Mesodermal cell (in vitro differentiated cells): ENCODE measurements at regions not wholly inside any gene's neighbourhood (a gene's known extent, or its start where the extent isn't known, plus 50 kb on each side); places are given as distances from the start of the nearest gene placed in this dataset.
A peak's percentile ranks its signal among the peaks of the same experiment; 100 is the strongest.

Experiments
- H3K27ac ChIP-seq: 2 replicates; pipeline ENCODE4 v1.7.0; 2013; ENCODE audit warnings: mild to moderate bottlenecking, low read depth, low read length, moderate library complexity; ENCODE audit not compliant: severe bottlenecking
- H3K36me3 ChIP-seq: 2 replicates; pipeline ENCODE4 v1.7.1; 2013; ENCODE audit warnings: mild to moderate bottlenecking, low read length, moderate library complexity; ENCODE audit not compliant: control insufficient read depth, insufficient read depth
- H3K4me1 ChIP-seq: one replicate; pipeline ENCODE4 v1.7.1; 2013; ENCODE audit warnings: mild to moderate bottlenecking, low read length; ENCODE audit not compliant: insufficient read depth, control insufficient read depth, poor library complexity, severe bottlenecking
- H3K4me3 ChIP-seq: 2 replicates; pipeline ENCODE4 v1.7.0; 2013; ENCODE audit warnings: low read length, control low read depth, mild to moderate bottlenecking; ENCODE audit not compliant: insufficient read depth, poor library complexity, severe bottlenecking; ENCODE audit errors: extremely low read depth
- H3K9me3 ChIP-seq: 2 replicates; pipeline ENCODE4 v1.7.1; 2013; ENCODE audit warnings: mild to moderate bottlenecking, low read length, moderate library complexity; ENCODE audit not compliant: control insufficient read depth
- WGBS, 2 experiments: methylation state at CpG; one replicate each; pipeline ENCODE4 v1.1.5; 2013; ENCODE audit warnings: missing lambda C conversion rate in 2 of 2; ENCODE audit not compliant: insufficient coverage in 2 of 2; 5-methylcytosine and 5-hydroxymethylcytosine counted together

GRCh38 chr10:6342096-6342685 is 139.5 kb downstream of the PFKFB3 start:
- WGBS, 2 experiments = 82% methylated on average over 6 to 8 of the region's 10 CpGs
- Histone ChIP-seq H3K27ac (no peak overlapping the region), H3K4me1 (peaks cover 14% of the 10 kb centered on the region), H3K36me3 (no peaks in the 10 kb centered on the region), H3K4me3 (no peak overlapping the region), H3K9me3 (peaks cover 2% of the 10 kb centered on the region)

- H3K27ac ChIP-seq = no peak overlapping the region
- 95 to 97% methylated on average over 7 of the region's 7 CpGs for WGBS, 2 experiments
- no peak overlapping the region for H3K4me3 ChIP-seq
- peaks cover 22% of the 10 kb centered on the region for H3K4me1 ChIP-seq
- no peaks in the 10 kb centered on the region for H3K36me3 ChIP-seq
- H3K9me3 ChIP-seq = peaks cover 2% of the 10 kb centered on the region
These were observed 140.7 kb downstream of the PFKFB3 start for GRCh38 chr10:6343305-6344010.

DNA sequence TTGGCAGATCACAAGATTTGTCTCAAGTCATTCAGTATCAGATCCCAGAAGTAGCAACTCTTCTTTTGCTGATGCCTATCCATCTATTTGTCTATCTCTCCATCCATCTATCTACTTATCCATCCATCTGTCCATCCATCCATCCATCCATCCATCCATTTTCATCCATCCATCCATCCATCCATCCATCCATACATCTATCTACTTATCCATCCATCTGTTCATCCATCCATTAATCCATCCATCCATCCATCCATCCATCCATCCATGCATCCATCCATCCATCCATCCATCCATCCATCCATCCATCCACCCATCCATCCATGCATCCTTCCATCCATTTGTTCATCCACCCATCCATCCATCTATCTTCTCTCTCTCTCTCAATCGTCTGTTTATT is 142.7 kb downstream of the PFKFB3 start:
- Histone ChIP-seq H3K9me3 (peaks cover 2% of the 10 kb centered on the region), H3K4me1 (peaks cover 24% of the 10 kb centered on the region), H3K36me3 (no peaks in the 10 kb centered on the region), H3K27ac (no peak overlapping the region), H3K4me3 (no peak overlapping the region)
- 100% methylated on average over 1 of the region's 1 CpG; no CpG with 5 or more reads in 1 of the 2 experiments for WGBS, 2 experiments

DNA sequence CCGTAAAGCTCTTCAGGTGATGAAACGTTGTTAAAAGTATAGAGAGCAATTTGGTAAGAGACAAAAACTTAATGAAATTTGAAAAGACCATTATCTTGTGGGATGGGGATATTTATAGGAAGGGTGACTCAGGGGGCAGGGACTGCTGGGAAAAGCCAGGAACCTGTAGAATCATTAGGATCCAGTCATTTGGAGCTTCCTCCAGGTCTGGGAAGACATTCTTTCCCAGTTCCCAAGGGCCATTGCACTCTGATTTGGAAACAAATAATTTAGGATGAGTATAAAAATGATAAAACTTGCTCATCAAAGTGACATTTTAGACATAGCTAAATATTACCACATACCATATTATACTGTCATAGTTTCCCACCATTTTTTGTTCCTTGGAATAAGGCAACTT is 143.9 kb downstream of the PFKFB3 start:
- peaks cover 2% of the 10 kb centered on the region for H3K9me3 ChIP-seq
- 93 to 100% methylated on average over 2 of the region's 2 CpGs for WGBS, 2 experiments

DNA sequence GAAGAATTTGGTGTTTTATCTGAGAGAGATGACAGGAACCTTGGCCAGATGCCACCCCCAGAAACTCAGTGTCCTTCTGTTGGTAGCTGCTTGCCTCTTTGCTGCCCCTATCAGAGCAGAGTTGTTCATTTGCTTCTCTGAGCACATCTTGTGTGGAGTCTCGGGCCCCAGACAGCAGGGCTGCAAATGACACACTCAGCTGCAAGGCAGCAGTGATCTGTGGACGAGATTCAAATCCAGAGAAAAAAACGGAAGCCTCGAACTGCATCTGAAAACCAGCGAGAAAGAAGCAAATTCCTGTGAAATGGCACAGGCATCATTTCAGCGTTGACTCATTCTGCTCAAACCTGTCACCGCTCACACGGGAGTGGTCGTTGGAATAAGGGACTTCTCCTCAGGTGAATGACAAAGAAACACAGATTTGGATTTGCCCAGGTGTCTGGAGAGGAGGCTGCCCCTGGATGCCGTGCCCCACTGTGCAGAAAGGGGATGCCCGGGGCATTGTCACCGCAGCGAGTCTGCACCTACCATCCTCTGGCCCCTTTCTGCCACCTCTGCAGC is 144.7 kb downstream of the PFKFB3 start:
- peaks cover 20% of the 10 kb centered on the region for H3K4me1 ChIP-seq
- H3K27ac ChIP-seq = peak overlapping the region; percentile 46
- H3K9me3 ChIP-seq = peaks cover 2% of the 10 kb centered on the region
- 76 to 86% methylated on average over 9 to 11 of the region's 13 CpGs for WGBS, 2 experiments
- no peaks in the 10 kb centered on the region for H3K36me3 ChIP-seq
- H3K4me3 ChIP-seq = no peak overlapping the region

More for the DNA sequence above, 143.9 kb downstream of the PFKFB3 start:
- Histone ChIP-seq H3K4me1 (peaks cover 20% of the 10 kb centered on the region), H3K36me3 (no peaks in the 10 kb centered on the region), H3K4me3 (no peak overlapping the region), H3K27ac (no peak overlapping the region)

GRCh38 chr10:6348096-6348874 is 145.6 kb downstream of the PFKFB3 start:
- peak overlapping the region; percentile 30 for H3K27ac ChIP-seq
- H3K4me1 ChIP-seq = peaks cover 20% of the 10 kb centered on the region
- H3K4me3 ChIP-seq = no peak overlapping the region
- no peaks in the 10 kb centered on the region for H3K36me3 ChIP-seq
- WGBS, 2 experiments = 59 to 79% methylated on average over 8 to 9 of the region's 16 CpGs
- H3K9me3 ChIP-seq = peaks cover 2% of the 10 kb centered on the region

DNA sequence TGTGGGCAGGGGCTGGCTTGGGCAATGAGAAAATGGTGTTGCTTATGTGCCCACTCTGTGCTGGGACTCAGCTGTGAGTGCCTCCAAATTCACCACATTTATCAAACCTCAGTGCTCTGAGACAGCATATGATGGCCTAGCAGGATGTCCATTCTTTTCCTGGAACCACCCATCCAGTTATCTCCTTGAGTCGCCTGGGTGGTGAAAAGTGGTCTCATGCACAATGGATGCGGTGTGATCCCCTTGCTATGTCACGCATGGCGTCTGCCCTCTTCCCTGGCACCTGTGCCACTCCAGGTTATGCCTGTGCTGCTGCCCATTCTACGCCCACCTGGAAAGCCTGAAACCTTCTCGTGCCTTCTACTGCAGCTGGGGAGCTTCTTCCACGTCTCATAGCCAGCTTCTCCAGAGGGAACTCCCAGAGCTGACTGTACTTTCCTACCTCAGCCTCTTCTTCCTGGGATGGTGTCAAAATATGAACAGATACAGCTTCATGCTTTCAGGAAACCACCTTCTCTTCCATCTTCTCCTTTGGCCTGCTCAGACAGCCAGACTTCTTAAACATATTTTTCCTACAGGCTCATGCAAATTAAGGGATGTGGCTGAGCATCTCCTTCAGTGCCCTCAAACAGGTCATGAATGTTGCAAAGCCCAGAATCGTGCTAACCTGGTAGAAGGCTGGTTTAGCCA is 147.3 kb downstream of the PFKFB3 start:
- H3K4me1 ChIP-seq = peaks cover 20% of the 10 kb centered on the region
- H3K36me3 ChIP-seq = no peaks in the 10 kb centered on the region
- 94 to 96% methylated on average over 8 of the region's 8 CpGs for WGBS, 2 experiments
- H3K9me3 ChIP-seq = no peaks in the 10 kb centered on the region
- H3K27ac ChIP-seq = no peak overlapping the region
- H3K4me3 ChIP-seq = no peak overlapping the region

- Histone ChIP-seq H3K4me1 (peaks cover 20% of the 10 kb centered on the region), H3K27ac (no peak overlapping the region), H3K4me3 (no peak overlapping the region), H3K9me3 (no peaks in the 10 kb centered on the region), H3K36me3 (no peaks in the 10 kb centered on the region)
- 100% methylated on average over 2 to 3 of the region's 3 CpGs for WGBS, 2 experiments
These were observed 147.9 kb downstream of the PFKFB3 start for GRCh38 chr10:6350609-6351008.

DNA sequence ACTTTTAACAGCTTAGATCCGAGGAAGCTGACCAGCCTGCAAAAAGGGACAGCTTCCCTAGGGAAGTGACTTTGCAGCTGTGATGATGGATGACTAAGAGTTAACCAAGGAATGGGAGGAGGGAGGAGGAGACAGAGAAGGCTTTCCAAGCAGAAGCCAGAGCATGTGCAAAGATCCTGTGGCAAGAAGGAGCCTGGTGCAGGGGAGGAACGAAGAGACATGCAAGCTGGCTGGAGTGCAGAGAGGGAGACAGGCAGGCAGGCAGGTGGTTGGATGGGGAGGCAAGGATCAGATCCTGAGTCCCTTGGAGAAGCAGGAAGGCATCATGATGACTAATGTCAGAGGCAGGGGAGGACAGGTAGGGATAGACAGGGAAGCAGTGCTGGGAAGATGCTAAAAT is 148.8 kb downstream of the PFKFB3 start:
- no peak overlapping the region for H3K27ac ChIP-seq
- H3K4me3 ChIP-seq = no peak overlapping the region
- H3K9me3 ChIP-seq = no peaks in the 10 kb centered on the region
- H3K4me1 ChIP-seq = peaks cover 20% of the 10 kb centered on the region
- 85 to 90% methylated on average over 2 of the region's 2 CpGs for WGBS, 2 experiments
- H3K36me3 ChIP-seq = no peaks in the 10 kb centered on the region

GRCh38 chr10:6353526-6353925 is 150.8 kb downstream of the PFKFB3 start:
- H3K4me1 ChIP-seq = peaks cover 1% of the 10 kb centered on the region
- H3K4me3 ChIP-seq = no peak overlapping the region
- peaks cover 4% of the 10 kb centered on the region for H3K9me3 ChIP-seq
- no peak overlapping the region for H3K27ac ChIP-seq
- H3K36me3 ChIP-seq = no peaks in the 10 kb centered on the region
- WGBS, 2 experiments = 80% methylated on average over 1 of the region's 1 CpG; no CpG with 5 or more reads in 1 of the 2 experiments
